Natural killer cell treated with Interleukin-12 subunit alpha and Interleukin-12 subunit beta and Interleukin-15 and Interleukin-18, amount 100 ng/mL, for 72 hours (primary cell): ENCODE measurements at regions not wholly inside any gene's neighbourhood (a gene's known extent, or its start where the extent isn't known, plus 50 kb on each side); places are given as distances from the start of the nearest gene placed in this dataset.
"Not testable (repeated sequence)": the region's sequence is repeated elsewhere in the genome, so short reads cannot be mapped to it uniquely, and the experiment has no call there.

Experiments used
- ATAC-seq, 2 donors: fragments of 150-1000 bp; cut with Tn5 transposase in 1 of 2; sonication (Bioruptor Pico), chemical (Tn5 transposase) in 1 of 2; 2 replicates each; pipeline ENCODE4 v1.10.0; 2021
- DNase-seq: peaks from one replicate; pipeline ENCODE4 v3.0.0; 2022; ENCODE audit warnings: low spot score
- H3K27ac Mint-ChIP-seq, 2 donors: 1 replicate in 1 of 2; 2 replicates in 1 of 2; pipeline ENCODE4 v1.8.0; 2022; ENCODE audit warnings: mixed read lengths in 2 of 2, mild to moderate bottlenecking in 1 of 2, moderate library complexity in 1 of 2
- H3K27me3 Mint-ChIP-seq, 2 donors: 1 replicate in 1 of 2; 2 replicates in 1 of 2; pipeline ENCODE4 v1.8.0; 2022; ENCODE audit warnings: mixed read lengths in 2 of 2
- H3K36me3 Mint-ChIP-seq: one replicate; pipeline ENCODE4 v1.8.0; 2022; ENCODE audit warnings: mixed read lengths
- H3K4me1 Mint-ChIP-seq, 2 donors: 1 replicate in 1 of 2; 2 replicates in 1 of 2; pipeline ENCODE4 v1.8.0; 2022; ENCODE audit warnings: low read depth in 2 of 2, mixed read lengths in 2 of 2, mild to moderate bottlenecking in 1 of 2
- H3K4me3 Mint-ChIP-seq: one replicate; pipeline ENCODE4 v1.8.0; 2022; ENCODE audit warnings: mixed read lengths
- H3K9me3 Mint-ChIP-seq: 2 replicates; pipeline ENCODE4 v1.8.0; 2022; ENCODE audit warnings: mixed read lengths

GRCh38 chr2:87634971-87635650 lies 112.8 kb upstream of the PLGLB2 start:
- not testable (repeated sequence) for H3K4me1 Mint-ChIP-seq, DNase-seq
- H3K27ac Mint-ChIP-seq, result peak overlapping the region in 1 of 2 donors; percentile 61

GRCh38 chr2:87636246-87636645 lies 111.6 kb upstream of the PLGLB2 start:
- H3K4me1 Mint-ChIP-seq, H3K9me3 Mint-ChIP-seq, ATAC-seq, H3K27ac Mint-ChIP-seq, H3K27me3 Mint-ChIP-seq, H3K36me3 Mint-ChIP-seq, DNase-seq, H3K4me3 Mint-ChIP-seq: not testable (repeated sequence)

More at GRCh38 chr2:87634971-87635650, 112.8 kb upstream of the PLGLB2 start:
- H3K4me3 Mint-ChIP-seq, H3K9me3 Mint-ChIP-seq, H3K27me3 Mint-ChIP-seq, H3K36me3 Mint-ChIP-seq: not testable (repeated sequence)
- ATAC-seq, result peak; percentile 62 to 84

- not testable (repeated sequence) for H3K36me3 Mint-ChIP-seq, ATAC-seq, DNase-seq, H3K27ac Mint-ChIP-seq, H3K4me1 Mint-ChIP-seq, H3K4me3 Mint-ChIP-seq, H3K9me3 Mint-ChIP-seq, H3K27me3 Mint-ChIP-seq
These were observed 111.2 kb upstream of the PLGLB2 start for GRCh38 chr2:87636735-87637134.

- not testable (repeated sequence) for H3K27ac Mint-ChIP-seq
These were observed 110.5 kb upstream of the PLGLB2 start for GRCh38 chr2:87637249-87637990.

GRCh38 chr2:87638114-87638807 lies 109.6 kb upstream of the PLGLB2 start:
- not testable (repeated sequence) for H3K27ac Mint-ChIP-seq, H3K4me1 Mint-ChIP-seq, H3K4me3 Mint-ChIP-seq, DNase-seq, H3K36me3 Mint-ChIP-seq, H3K9me3 Mint-ChIP-seq, H3K27me3 Mint-ChIP-seq, ATAC-seq

More at GRCh38 chr2:87637249-87637990, 110.5 kb upstream of the PLGLB2 start:
- ATAC-seq, H3K4me1 Mint-ChIP-seq, H3K9me3 Mint-ChIP-seq, H3K27me3 Mint-ChIP-seq, H3K36me3 Mint-ChIP-seq, H3K4me3 Mint-ChIP-seq: not testable (repeated sequence)
- peak; percentile 58 for DNase-seq

- not testable (repeated sequence) for H3K27ac Mint-ChIP-seq, DNase-seq, H3K9me3 Mint-ChIP-seq, H3K4me1 Mint-ChIP-seq, H3K4me3 Mint-ChIP-seq, ATAC-seq, H3K27me3 Mint-ChIP-seq, H3K36me3 Mint-ChIP-seq
These were observed 109.0 kb upstream of the PLGLB2 start for GRCh38 chr2:87638872-87639271.

GRCh38 chr2:87639801-87640440 lies 108.0 kb upstream of the PLGLB2 start:
- H3K4me1 Mint-ChIP-seq, DNase-seq, H3K27me3 Mint-ChIP-seq, H3K27ac Mint-ChIP-seq, H3K9me3 Mint-ChIP-seq, H3K36me3 Mint-ChIP-seq, ATAC-seq, H3K4me3 Mint-ChIP-seq: not testable (repeated sequence)

- not testable (repeated sequence) for H3K4me3 Mint-ChIP-seq, ATAC-seq, DNase-seq, H3K27me3 Mint-ChIP-seq, H3K27ac Mint-ChIP-seq, H3K4me1 Mint-ChIP-seq, H3K9me3 Mint-ChIP-seq, H3K36me3 Mint-ChIP-seq
These were observed 106.8 kb upstream of the PLGLB2 start for GRCh38 chr2:87640961-87641563.

- not testable (repeated sequence) for ATAC-seq, H3K36me3 Mint-ChIP-seq, DNase-seq, H3K9me3 Mint-ChIP-seq, H3K4me1 Mint-ChIP-seq, H3K27ac Mint-ChIP-seq, H3K4me3 Mint-ChIP-seq, H3K27me3 Mint-ChIP-seq
These were observed 104.7 kb upstream of the PLGLB2 start for GRCh38 chr2:87643165-87643564.

GRCh38 chr2:87647737-87648498 lies 100.0 kb upstream of the PLGLB2 start:
- DNase-seq, H3K4me1 Mint-ChIP-seq, H3K27me3 Mint-ChIP-seq, H3K36me3 Mint-ChIP-seq, H3K9me3 Mint-ChIP-seq, ATAC-seq, H3K27ac Mint-ChIP-seq, H3K4me3 Mint-ChIP-seq: not testable (repeated sequence)

GRCh38 chr2:87648815-87649214 lies 99.1 kb upstream of the PLGLB2 start:
- H3K27me3 Mint-ChIP-seq, H3K27ac Mint-ChIP-seq, H3K9me3 Mint-ChIP-seq, H3K4me3 Mint-ChIP-seq, ATAC-seq, H3K4me1 Mint-ChIP-seq, H3K36me3 Mint-ChIP-seq, DNase-seq: not testable (repeated sequence)

GRCh38 chr2:87649871-87650270 lies 98.0 kb upstream of the PLGLB2 start:
- not testable (repeated sequence) for DNase-seq, ATAC-seq, H3K27ac Mint-ChIP-seq, H3K4me1 Mint-ChIP-seq, H3K27me3 Mint-ChIP-seq, H3K9me3 Mint-ChIP-seq, H3K36me3 Mint-ChIP-seq, H3K4me3 Mint-ChIP-seq

GRCh38 chr2:87650837-87651236 lies 97.0 kb upstream of the PLGLB2 start:
- ATAC-seq, DNase-seq, H3K27ac Mint-ChIP-seq, H3K27me3 Mint-ChIP-seq, H3K9me3 Mint-ChIP-seq, H3K36me3 Mint-ChIP-seq, H3K4me1 Mint-ChIP-seq, H3K4me3 Mint-ChIP-seq: not testable (repeated sequence)
